GM12878 (cell line): ENCODE measurements at regions not wholly inside any gene's neighbourhood (a gene's known extent, or its start where the extent isn't known, plus 50 kb on each side); places are given as distances from the start of the nearest gene placed in this dataset.

Experiments
- ATAC-seq: fragments of 200-7000 bp; cut with Tn5 transposase; 3 replicates; pipeline ENCODE4 v1.9.1; 2020; ENCODE audit warnings: mild to moderate bottlenecking, moderate library complexity
- BruUV-seq: library from RNA; stranded (reverse); fragments of 400-500 nt; replicated peaks from 2 replicates; lab custom pipeline; 2021; lab: Mats Ljungman, UMichigan
- CTCF ChIA-PET: fragments of 300-600 bp; sonication (Branson Sonifier 250); formaldehyde crosslinking; extraction: SDS; loops from one replicate; lab custom pipeline; 2021; ENCODE audit warnings: inconsistent platforms; lab: Yijun Ruan, JAX
- POLR2A ChIA-PET: fragments of 350-600 bp; formaldehyde crosslinking; extraction: SDS; loops from one replicate; lab custom pipeline; 2021; ENCODE audit warnings: inconsistent platforms; lab: Charles Lee
- RAD21 ChIA-PET: fragments of 300-600 bp; sonication (Branson Sonifier 250); formaldehyde crosslinking; loops from one replicate; lab custom pipeline; 2023; ENCODE audit warnings: antibody characterized with exemption; ENCODE audit not compliant: unreplicated experiment; lab: Charles Lee
- SMC1A ChIA-PET: fragments of 300-600 bp; sonication (Branson Sonifier 250); formaldehyde crosslinking; loops from one replicate; lab custom pipeline; 2023; ENCODE audit not compliant: unreplicated experiment, uncharacterized antibody; lab: Charles Lee
- DNase-seq: peaks from one replicate; pipeline ENCODE4 v3.0.0-alpha.2; 2011; ENCODE audit warnings: low read depth, low spot score
- FAIRE-seq: peaks from 3 replicates; lab custom pipeline; 2011; peaks lifted over from hg19 to GRCh38; lab: Jason Lieb, UNC
- H2AFZ ChIP-seq: 2 replicates; pipeline ENCODE4 v1.6.0; 2011; ENCODE audit warnings: low read depth, low read length, control low read depth; ENCODE audit not compliant: control insufficient read depth
- H3K27ac ChIP-seq: 2 replicates; pipeline ENCODE4 v1.5.1; 2011; ENCODE audit warnings: control low read depth; ENCODE audit not compliant: control insufficient read depth, insufficient read depth
- H3K27me3 ChIP-seq, 2 experiments: replicated peaks in 1 of 2; 2 replicates each; pipeline versions ENCODE4 v1.6.0 to v1.6.1; 2011; ENCODE audit warnings: low read length in 1 of 2; ENCODE audit not compliant: control insufficient read depth in 2 of 2, insufficient read depth in 2 of 2
- H3K36me3 ChIP-seq, 2 experiments: 2 replicates each; pipeline ENCODE4 v1.5.1; 2011; ENCODE audit warnings: low read length in 1 of 2; ENCODE audit not compliant: control insufficient read depth in 2 of 2, insufficient read depth in 2 of 2
- H3K4me1 ChIP-seq: 2 replicates; pipeline ENCODE4 v1.6.1; 2011; ENCODE audit warnings: mild to moderate bottlenecking, low read length, moderate library complexity, mixed read lengths; ENCODE audit not compliant: control insufficient read depth, insufficient read depth
- H3K4me2 ChIP-seq: 2 replicates; pipeline ENCODE4 v1.6.0; 2011; ENCODE audit warnings: control low read depth; ENCODE audit not compliant: control insufficient read depth, insufficient read depth
- H3K4me3 ChIP-seq: fragments of 200-600 bp; sonication (generic); 2 replicates; pipeline ENCODE4 v1.5.1; 2016
- H3K79me2 ChIP-seq: 2 replicates; pipeline ENCODE4 v1.6.0; 2011; ENCODE audit warnings: low read length; ENCODE audit not compliant: control insufficient read depth, insufficient read depth
- H3K9ac ChIP-seq: 2 replicates; pipeline ENCODE4 v1.8.0; 2011; ENCODE audit warnings: low read length, control low read depth, mixed read lengths; ENCODE audit not compliant: control insufficient read depth, insufficient read depth
- H3K9me3 ChIP-seq: replicated peaks from 3 replicates; pipeline ENCODE4 v1.5.1; 2011; ENCODE audit warnings: mild to moderate bottlenecking, low read length; ENCODE audit not compliant: control insufficient read depth, insufficient read depth
- H4K20me1 ChIP-seq: 2 replicates; pipeline ENCODE4 v1.6.0; 2011; ENCODE audit not compliant: control insufficient read depth, insufficient read depth
- JUND ChIP-seq: IDR thresholded peaks from 2 replicates; pipeline ENCODE4 v1.6.1; 2012; ENCODE audit warnings: low read depth, mild to moderate bottlenecking, low read length, improper control_type of control experiment, moderate library complexity
- KDM1A ChIP-seq: fragments of 200-600 bp; sonication (generic); IDR thresholded peaks from 2 replicates; pipeline ENCODE4 v1.6.1; 2016; ENCODE audit warnings: borderline replicate concordance
- RELA ChIP-seq: fragments of 450-650 bp; IDR thresholded peaks from 2 replicates; pipeline ENCODE4 v1.8.0; 2014; ENCODE audit warnings: borderline replicate concordance; ENCODE audit not compliant: partially characterized antibody
- SMAD5 ChIP-seq: IDR thresholded peaks from 2 replicates; pipeline ENCODE4 v1.6.1; 2016; ENCODE audit warnings: antibody characterized with exemption, low read depth
- STAT1 ChIP-seq: fragments of 450-650 bp; conservative IDR thresholded peaks from 2 replicates; pipeline ENCODE4 v1.6.1; 2014; ENCODE audit warnings: antibody characterized with exemption, mild to moderate bottlenecking
- TBL1XR1 ChIP-seq: IDR thresholded peaks from 2 replicates; pipeline ENCODE4 v1.6.1; 2012; ENCODE audit warnings: low read depth, low read length, improper control_type of control experiment
- USF1 ChIP-seq: IDR thresholded peaks from 2 replicates; pipeline ENCODE4 v1.6.1; 2011; ENCODE audit warnings: borderline replicate concordance, low read depth, mild to moderate bottlenecking, moderate library complexity, mixed read lengths, low read length; ENCODE audit not compliant: insufficient read depth; ENCODE audit errors: extremely low read length
- WGBS: methylation state at CpG from one replicate; pipeline ENCODE4 v1.1.6; 2016; ENCODE audit warnings: low lambda C conversion rate; ENCODE audit not compliant: insufficient replicate concordance, insufficient coverage; ENCODE audit errors: missing lambda C conversion rate; 5-methylcytosine and 5-hydroxymethylcytosine counted together
- in situ Hi-C: fragments of 300-500 bp; cut with MboI; formaldehyde crosslinking; loops from 9 replicates; pipeline ENCODE4 v1.14.3; 2018; ENCODE audit warnings: mixed read lengths
- intact Hi-C: fragments of 100-400 bp; cut with micrococcal nuclease; formaldehyde crosslinking; loops from one replicate; pipeline ENCODE4 v1.14.2; 2022; ENCODE audit not compliant: unreplicated experiment
- TF ChIP-seq, protein P1 (sequence below): fragments of 450-650 bp; IDR thresholded peaks from 2 replicates; pipeline ENCODE4 v1.6.1; 2016; ENCODE audit warnings: mild to moderate bottlenecking

GRCh38 chr14:104247336-104248202 is 109.2 kb downstream of the KIF26A start:
- BruUV-seq: no TSS peak
- ATAC-seq (no peak), DNase-seq (no peak), FAIRE-seq (no peak)
- WGBS: 65% methylated on average over 24 of the region's 24 CpGs
- Histone ChIP-seq H3K4me1 (no peaks in the 10 kb centered on the region), H3K27ac (no peak overlapping the region), H3K4me3 (no peak overlapping the region), H4K20me1 (no peaks in the 10 kb centered on the region), H3K79me2 (no peaks in the 10 kb centered on the region), H3K36me3 (no peaks in the 10 kb centered on the region), H3K27me3 (no peaks in the 10 kb centered on the region), H2AFZ (no peak overlapping the region), H3K9ac (no peak overlapping the region), H3K9me3 (no peaks in the 10 kb centered on the region; the same call in 2 of the 3 replicates), H3K4me2 (no peak overlapping the region)
- in situ Hi-C loops: no loop called here
- CTCF ChIA-PET: no interaction called here
- POLR2A ChIA-PET: no interaction called here
- RAD21 ChIA-PET: no interaction called here
- TF ChIP-seq, protein P1, sequence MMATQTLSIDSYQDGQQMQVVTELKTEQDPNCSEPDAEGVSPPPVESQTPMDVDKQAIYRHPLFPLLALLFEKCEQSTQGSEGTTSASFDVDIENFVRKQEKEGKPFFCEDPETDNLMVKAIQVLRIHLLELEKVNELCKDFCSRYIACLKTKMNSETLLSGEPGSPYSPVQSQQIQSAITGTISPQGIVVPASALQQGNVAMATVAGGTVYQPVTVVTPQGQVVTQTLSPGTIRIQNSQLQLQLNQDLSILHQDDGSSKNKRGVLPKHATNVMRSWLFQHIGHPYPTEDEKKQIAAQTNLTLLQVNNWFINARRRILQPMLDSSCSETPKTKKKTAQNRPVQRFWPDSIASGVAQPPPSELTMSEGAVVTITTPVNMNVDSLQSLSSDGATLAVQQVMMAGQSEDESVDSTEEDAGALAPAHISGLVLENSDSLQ: no peak
- TF ChIP-seq STAT1 (no peak), SMAD5 (no peak), TBL1XR1 (no peak), RELA (no peak), KDM1A (no peak), USF1 (no peak), JUND (no peak)
- SMC1A ChIA-PET: no interaction called here
- intact Hi-C loops: no loop called here
